Breast epithelium (tissue), 3 donors: ENCODE measurements at regions not wholly inside any gene's neighbourhood (a gene's known extent, or its start where the extent isn't known, plus 50 kb on each side); places are given as distances from the start of the nearest gene placed in this dataset.

ENCODE experiments used
- POLR2A ChIP-seq: fragments of 450-650 bp; IDR thresholded peaks from one replicate; pipeline ENCODE4 v1.6.1; 2016; ENCODE audit warnings: antibody characterized with exemption, mild to moderate bottlenecking, moderate library complexity
- POLR2AphosphoS5 ChIP-seq, 3 donors: sonication (generic); formaldehyde crosslinking; IDR thresholded peaks; one replicate each; pipeline ENCODE4 v1.6.1; 2017; ENCODE audit warnings: antibody characterized with exemption in 3 of 3
- TF ChIP-seq, protein P1 (sequence below), 3 donors: fragments of 450-650 bp; IDR thresholded peaks; one replicate each; pipeline ENCODE4 v1.5.1; 2016 to 2017; ENCODE audit warnings: antibody characterized with exemption in 3 of 3, mild to moderate bottlenecking in 3 of 3, moderate library complexity in 3 of 3

DNA sequence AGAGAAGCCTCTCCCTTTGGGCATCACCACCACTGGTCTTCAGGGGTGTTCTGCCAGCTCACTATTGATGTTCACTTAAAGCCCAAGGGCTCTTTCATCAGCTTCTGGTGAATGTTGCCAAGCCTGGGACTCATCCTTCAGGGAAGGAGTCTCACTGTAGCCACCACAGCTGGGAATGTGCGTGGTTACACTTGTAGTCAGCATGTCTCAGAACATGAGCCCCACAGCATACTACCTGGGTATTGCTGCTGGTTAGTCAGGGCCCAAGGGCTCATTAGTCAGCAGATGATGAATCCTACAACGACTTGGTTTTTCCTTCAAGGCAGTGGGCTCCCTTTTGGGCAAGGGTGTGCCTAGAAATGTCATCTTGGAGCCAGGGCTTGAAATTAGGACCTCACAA lies 412.9 kb downstream of the VGLL3 start:
- TF ChIP-seq POLR2AphosphoS5 (IDR thresholded peaks at IDR 0.05) (no peak), POLR2A (no peak)
- TF ChIP-seq, protein P1, sequence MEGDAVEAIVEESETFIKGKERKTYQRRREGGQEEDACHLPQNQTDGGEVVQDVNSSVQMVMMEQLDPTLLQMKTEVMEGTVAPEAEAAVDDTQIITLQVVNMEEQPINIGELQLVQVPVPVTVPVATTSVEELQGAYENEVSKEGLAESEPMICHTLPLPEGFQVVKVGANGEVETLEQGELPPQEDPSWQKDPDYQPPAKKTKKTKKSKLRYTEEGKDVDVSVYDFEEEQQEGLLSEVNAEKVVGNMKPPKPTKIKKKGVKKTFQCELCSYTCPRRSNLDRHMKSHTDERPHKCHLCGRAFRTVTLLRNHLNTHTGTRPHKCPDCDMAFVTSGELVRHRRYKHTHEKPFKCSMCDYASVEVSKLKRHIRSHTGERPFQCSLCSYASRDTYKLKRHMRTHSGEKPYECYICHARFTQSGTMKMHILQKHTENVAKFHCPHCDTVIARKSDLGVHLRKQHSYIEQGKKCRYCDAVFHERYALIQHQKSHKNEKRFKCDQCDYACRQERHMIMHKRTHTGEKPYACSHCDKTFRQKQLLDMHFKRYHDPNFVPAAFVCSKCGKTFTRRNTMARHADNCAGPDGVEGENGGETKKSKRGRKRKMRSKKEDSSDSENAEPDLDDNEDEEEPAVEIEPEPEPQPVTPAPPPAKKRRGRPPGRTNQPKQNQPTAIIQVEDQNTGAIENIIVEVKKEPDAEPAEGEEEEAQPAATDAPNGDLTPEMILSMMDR (IDR thresholded peaks at IDR 0.05), result no peak
